NCI-H1092 treated with DMSO at 0.1 percent for 48 hours (cell line): ENCODE measurements at regions not wholly inside any gene's neighbourhood (a gene's known extent, or its start where the extent isn't known, plus 50 kb on each side); places are given as distances from the start of the nearest gene placed in this dataset.

ENCODE experiments used
- DNase-seq: peaks from one replicate; lab custom pipeline; 2025; lab: John Stamatoyannopoulos, UW

- DNase-seq, result no peak
Observed at GRCh38 chr6:6704103-6705060, 115.9 kb downstream of the LY86 start.

- no peak for DNase-seq
Observed at GRCh38 chr6:6705061-6705425, 116.5 kb downstream of the LY86 start.

- no peak for DNase-seq
Observed at GRCh38 chr6:6705915-6706675, 117.6 kb downstream of the LY86 start.

DNA sequence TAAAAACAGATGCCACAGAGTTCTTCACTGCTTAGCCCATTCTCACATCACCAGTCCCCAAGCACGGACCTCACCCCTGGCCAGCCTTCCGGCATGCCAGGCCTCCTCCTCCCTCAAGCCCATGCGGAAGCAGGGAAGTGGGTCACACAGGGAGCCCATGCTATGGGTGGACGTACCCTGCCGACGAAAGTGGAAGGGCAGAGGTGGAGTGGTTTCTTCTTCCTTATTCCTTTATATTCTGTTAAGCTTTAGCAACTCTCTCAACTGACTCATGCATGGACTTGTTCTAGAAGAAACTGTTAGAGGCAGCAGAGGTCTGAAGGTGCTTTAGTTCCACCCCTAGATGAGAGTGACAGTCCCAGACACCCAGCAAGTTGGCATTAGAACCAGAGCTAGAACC, 118.6 kb downstream of the LY86 start:
- no peak for DNase-seq

DNA sequence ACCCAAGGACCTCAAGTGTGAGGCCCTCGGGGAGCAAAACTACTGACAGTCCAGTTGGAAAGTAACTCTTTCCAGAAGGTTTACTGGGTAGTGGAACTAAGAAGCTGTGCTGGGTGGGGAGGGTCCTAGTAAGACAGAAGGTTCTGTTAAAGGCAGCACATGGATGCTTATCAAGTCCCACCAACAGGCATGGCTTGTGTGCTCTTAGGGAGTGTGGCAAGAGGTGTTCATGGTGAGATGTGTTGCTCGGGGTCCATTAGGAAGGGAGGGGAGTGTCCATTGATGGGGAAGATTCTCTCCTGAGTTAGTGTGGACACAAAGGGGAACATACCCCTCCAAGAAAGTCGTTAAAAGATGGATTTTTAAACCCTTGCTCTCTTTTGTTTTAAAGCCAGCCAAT, 120.6 kb downstream of the LY86 start:
- no peak for DNase-seq

DNA sequence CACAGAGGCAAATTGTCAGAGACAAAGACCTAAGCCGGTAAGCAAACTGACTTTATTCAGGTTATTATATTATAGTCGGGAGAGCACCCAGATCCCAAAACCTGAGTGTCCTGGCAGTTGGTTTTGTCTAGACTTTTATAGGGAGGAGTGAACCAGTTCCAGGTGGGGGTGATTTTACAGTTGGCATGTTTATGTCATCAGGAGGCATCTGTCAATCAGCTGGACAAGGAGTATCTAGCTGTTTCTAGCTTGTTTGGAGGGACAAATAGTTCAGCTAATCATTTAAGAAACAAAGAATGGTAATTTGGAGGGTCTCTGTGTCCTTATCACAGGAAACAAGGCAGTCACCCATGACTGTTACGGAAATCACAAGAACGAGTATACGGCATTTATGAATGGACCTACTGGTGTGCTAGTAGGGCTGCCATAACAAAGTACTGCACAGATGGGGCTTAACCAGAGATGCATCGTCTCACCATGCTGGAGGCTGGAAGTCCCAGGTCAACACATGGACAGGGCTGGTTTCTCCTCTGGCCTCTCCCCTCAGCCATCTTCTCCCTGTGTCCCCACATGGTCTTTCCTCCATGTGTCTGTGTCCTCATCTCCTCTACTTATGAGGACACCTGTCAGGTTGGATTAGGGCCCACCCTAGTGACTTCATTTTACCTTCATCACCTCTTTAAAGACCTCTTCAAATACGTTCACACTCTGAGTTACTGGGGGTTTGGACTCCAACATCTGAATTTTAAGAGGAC, 122.7 kb downstream of the LY86 start:
- no peak for DNase-seq

GRCh38 chr6:6711832-6712448, 123.4 kb downstream of the LY86 start:
- no peak for DNase-seq

DNA sequence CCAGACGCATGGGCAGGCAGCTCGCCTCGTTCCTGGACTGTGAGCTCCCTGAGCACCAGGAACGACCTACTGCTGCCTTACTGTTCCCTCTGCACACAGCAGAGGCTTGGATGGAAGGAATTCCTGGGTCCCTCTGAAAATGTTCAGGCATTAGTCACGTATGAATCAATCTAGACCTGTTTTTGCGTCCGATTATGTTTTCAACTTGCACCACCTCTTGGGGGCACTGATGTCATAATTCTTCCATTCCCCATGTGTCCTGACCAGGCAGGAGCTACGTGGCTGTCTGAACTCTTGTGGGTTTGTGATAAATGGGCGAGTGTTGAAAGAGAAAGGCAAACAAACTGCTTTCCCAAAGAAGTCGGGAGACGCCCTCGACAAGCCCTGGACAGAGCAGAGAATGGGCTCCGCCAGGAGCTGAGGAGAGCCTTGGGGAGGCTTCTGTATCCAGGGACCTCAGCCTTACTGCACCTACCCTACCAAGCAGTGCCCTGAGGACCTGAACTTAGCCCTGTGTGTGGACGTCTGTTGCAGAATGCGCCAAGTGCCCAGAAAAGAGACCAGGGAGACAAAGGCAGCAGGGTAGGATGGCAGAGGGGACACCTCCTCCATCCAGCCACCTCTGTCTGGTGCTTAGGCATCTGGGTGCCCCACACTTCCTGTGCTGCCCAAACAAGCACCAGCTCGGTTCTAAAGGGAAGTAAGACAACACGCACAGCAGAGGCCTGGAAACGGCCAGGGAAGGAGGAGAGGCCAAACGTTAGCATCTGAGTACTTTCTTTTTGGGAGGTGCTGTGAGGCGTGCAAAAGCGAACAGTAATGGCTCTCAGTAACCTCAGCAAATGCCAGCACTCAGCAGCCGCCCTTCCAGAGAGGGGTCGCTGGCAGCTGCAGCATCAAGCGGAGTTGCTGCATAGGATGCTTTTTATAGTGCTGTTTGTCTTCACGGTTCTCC, 124.2 kb downstream of the LY86 start:
- DNase-seq, result no peak

- no peak for DNase-seq
Observed at GRCh38 chr6:6713657-6714056, 125.1 kb downstream of the LY86 start.

DNA sequence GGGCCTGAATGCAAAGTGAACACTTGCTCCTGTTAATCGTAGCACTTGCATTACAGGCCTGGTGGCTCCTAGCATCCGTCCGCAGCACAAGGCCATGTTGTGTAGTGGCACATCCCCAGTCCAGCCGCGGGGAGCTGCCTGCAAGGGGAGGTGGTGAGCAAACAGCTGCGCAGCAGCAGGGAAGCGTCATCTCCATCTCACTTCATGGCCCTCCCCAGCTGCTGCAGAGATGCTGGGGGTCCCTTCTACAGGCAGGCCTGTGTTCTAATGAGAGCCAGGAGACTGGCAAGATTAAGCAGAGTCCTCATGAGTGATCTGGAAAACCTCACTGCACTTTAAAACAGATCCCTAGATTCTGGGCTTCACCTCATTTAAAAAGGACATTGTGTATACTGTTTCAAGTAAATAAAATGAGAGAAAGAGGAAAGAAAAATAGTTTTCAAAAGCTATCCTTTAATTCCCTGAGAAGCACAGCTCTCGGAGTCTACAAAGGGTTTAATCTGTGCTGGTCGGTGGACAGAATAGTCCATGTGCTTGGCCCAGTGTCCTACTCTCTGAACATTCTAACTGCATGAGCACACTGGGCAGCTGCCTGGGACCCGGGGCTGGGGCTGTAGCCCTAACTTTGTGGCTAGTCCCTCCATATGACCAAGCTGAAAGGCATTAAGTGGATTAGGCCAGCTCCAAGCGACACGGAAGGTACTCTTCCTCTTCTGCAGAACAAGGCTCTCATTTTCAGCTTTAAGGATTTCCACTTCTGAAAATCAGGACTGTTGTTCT, 125.8 kb downstream of the LY86 start:
- no peak for DNase-seq

- DNase-seq, result no peak
Observed at GRCh38 chr6:6714953-6715352, 126.4 kb downstream of the LY86 start.

DNA sequence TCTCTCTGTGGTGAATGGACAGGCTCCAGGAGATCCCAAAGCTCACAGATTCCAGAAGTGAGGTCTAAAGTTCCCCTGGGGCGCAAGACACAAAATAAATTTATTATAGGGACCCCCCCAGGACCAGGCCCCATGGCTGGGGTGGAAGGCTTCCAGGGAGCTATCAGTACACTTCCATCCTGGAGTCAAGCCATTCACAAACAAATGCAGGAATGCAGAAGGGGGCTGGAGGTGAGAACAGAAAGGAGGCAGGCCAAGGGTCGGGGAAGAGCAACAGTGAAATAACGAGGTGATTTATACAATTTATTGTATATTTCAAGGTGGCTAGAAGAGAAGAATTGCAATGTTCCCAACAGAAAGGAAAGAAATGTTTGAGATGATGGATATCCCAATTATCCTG, 126.9 kb downstream of the LY86 start:
- DNase-seq, result no peak

GRCh38 chr6:6716998-6717763, 128.7 kb downstream of the LY86 start:
- no peak for DNase-seq

DNA sequence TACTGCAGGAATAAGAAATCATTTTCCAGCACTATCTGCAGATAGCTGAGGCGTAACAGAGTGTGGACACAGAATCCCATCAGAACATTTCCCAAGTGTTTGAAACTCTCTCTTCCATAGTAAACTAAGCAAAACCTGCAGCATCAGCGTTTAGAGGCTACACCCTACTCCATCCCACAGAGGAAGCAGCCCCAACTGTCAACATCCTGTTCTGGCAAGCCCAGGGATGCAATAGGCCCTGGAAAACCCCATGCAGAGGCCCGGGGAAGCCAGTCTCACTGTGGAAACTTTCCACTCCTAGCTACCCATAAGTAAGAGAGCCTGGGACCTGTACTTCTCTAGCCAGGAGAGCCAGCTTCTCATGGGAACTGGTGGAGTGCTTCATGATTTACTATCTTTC, 129.4 kb downstream of the LY86 start:
- DNase-seq, result no peak

GRCh38 chr6:6721606-6722005, 133.1 kb downstream of the LY86 start:
- no peak for DNase-seq

GRCh38 chr6:6722195-6722594, 133.7 kb downstream of the LY86 start:
- DNase-seq, result no peak

- no peak for DNase-seq
Observed at GRCh38 chr6:6723361-6723760, 134.8 kb downstream of the LY86 start.

DNA sequence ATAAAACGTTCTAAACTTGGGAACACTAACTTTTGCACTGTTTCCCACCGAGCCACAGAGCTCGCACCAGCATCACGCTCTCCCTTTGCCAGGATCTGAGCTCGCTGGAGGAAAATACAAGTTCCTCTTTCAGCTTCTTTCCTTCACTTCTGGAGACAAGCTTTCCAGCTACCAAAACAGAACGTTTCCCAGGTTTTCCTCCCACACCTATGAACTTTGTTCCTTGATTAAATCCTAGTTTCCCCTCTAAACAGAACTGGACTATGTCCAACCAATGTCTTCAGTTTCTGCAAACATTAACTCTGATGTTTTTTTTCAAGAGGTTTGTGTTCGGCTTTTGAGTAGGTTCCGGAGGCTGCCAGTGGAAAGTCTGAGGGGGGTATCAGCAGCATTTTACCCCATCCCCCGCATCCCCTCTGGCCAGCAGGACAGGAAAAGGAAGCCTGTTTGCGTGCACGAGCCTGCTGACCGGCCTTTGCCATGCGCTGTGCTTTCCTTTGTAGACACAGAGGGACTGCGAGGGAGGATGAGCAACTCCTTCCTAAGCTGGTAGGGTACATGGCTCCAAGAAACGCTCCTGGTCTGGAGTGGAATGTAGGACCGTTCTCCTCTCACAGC, 135.5 kb downstream of the LY86 start:
- DNase-seq, result no peak
